ENCODE measurements at regions not wholly inside any gene's neighbourhood (a gene's known extent, or its start where the extent isn't known, plus 50 kb on each side); places are given as distances from the start of the nearest gene placed in this dataset.

DNA sequence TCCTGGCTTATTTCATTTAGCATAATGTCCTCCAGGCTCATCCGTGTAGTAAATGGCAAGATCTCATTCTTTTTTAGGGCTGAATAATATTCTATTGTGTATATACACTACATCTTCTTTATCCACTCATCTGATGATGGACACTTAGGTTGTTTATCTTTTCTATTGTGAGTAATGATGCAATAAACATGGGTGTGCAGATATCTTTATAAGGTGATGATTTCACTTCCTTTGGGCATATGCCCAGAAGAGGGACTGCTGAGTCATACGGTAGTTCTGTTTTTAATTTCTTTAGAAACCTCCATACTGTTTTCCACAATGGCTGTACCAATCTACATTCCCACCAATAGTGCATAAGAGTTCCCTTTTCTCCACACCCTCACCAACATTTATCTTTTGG lies 317.6 kb upstream of the CNKSR2 start:
- DNase-seq, result no peak

DNA sequence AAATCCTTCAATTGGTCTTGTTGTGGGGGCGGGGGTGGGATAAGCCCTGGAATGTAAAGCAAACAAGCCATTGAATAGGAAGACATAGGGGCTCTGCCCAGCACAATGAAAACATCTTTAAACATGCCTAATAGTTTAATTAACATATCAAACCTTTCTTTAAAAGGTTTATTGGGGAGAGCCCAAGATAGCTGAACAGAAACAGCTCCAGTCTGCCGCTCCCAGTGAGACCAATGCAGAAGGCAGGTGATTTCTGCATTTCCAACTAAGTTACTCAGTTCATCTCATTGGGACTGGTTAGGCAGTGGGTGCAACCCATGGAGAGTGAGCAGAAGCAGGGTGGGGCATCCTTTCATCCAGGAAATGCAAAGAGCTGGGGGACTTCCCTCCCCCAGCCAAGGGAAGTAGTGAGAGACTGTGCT lies 327.2 kb upstream of the CNKSR2 start:
- DNase-seq, result no peak

DNA sequence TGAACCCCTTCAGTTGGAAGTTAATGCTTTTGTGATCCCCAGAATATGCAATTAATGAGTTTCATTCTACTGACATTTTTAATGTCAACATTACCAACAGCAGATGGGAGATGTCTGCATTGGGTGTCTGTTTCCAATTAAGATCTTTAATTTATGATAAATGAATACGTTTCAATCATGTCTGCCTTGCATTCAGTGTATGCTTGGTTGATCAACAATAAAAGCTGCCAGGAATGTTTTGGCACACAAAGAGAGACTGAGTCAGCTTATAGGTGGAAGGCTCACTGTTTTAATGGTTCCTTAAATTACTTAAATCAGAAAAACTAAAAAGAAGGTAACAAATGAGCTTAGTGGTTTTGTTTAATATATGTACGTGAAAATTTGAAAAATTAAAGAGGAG lies 359.9 kb upstream of the CNKSR2 start:
- no peak for DNase-seq

DNA sequence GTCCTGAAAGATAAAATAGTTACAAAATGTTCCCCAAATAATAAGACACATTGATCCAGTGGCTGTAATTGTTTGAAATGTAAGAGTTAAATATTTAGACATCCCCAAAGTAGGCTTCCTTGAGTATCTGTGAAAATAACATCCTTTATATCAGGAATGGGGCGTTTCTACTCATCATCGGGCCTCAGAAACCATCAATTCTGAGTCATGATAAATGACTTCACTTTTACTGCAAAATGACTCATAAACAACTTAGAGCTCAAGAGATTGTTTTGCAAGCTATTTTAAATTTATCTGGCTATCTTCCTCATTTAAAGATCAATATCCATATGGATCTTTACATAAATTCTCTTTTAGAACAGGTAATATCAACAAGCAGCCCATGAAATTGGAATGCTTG lies 369.4 kb upstream of the CNKSR2 start:
- no peak for DNase-seq

DNA sequence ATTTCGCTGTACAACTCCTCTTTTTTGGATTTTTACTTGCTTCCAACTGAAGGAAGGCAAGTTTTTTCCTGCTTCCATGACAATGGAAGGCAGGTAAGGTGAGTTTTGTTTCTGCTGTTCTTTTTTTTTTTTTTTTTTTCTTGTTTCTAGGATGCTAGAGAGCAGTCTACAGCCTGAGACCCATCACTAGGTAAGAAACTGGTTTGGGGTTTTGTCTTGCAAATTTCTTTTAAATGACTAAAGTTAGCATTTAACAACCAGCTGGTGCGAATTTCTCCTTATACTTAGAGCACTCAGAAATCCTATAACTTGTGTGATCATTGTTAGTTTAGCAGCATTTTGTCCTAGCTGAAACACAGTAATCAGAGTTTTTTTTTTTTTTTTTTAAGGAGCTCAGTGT lies 378.4 kb upstream of the CNKSR2 start:
- DNase-seq, result no peak

DNA sequence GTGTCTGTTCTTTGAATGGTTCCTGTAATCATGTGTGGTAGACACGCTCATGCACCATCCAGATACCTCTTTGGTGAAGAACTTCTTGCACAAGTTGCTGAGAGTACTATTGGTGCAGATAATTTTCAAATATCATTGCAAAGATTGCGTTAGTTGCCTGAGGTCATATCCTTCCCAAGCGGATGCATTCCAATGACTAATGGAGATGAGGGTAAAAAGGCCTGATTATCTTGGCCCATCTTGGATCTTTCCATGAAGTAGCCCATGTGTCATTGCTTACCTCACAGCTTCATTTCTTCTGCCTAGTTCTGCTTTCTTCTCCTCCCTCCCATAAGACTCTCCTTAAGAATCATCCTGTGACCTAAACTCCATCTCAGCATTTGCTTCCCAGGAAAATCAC lies 384.9 kb upstream of the CNKSR2 start:
- DNase-seq, result no peak

DNA sequence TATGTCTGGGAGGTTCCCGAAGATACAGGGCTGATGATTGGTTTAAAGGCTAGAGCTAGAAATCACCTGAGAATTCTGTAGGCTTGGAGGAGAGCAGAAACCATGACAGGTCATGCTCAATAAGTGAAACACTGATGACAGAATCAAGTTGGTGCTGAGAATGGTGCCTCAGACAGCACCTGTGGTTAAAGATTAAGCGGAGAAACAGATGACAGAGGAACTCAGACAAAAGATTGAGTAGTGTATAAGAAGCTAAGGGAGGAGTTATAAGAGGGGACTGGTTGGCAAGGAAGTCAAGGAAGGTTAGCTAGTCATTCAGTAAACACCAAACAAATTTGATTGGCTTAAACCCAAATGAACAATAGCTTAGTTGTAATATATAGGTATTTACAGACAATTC lies 385.4 kb upstream of the CNKSR2 start:
- DNase-seq, result no peak

DNA sequence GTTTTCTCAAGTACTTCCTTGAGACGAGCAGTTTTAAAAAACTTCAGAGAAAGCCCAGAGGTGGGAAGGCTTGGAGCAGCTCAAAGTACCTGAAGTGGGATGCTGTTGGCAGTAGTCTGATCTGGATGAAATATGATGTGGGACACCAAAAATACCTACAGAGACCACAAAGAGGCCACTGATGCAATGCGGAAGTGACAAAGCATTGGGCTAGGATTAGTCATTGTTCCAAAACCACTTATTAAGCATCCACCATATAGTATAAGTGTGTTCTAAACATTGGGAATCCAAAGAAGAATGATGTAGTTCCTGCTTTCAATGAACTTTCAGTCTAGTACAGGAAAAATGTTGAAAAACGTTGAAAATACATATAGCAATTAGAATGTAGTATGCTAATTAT lies 386.1 kb upstream of the CNKSR2 start:
- DNase-seq, result no peak

DNA sequence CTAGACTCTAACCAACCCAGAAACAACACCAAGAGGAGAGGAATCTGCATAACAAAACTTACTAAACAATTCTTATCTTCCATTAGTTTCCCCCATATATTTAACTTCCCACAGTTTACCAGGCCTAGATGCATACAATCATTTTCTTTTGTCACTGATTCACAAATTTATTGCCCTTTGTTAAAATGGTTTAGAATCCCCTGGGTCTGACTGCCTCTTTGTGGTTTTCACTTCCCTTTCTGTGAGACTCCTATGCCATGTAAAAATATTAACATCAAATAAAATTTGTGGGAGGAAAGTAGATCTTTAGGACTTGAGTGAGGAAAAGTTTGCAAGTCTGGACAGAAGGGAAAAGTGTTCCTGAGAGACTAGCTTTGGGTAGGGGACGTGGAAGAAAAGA lies 393.8 kb upstream of the CNKSR2 start:
- DNase-seq, result no peak

DNA sequence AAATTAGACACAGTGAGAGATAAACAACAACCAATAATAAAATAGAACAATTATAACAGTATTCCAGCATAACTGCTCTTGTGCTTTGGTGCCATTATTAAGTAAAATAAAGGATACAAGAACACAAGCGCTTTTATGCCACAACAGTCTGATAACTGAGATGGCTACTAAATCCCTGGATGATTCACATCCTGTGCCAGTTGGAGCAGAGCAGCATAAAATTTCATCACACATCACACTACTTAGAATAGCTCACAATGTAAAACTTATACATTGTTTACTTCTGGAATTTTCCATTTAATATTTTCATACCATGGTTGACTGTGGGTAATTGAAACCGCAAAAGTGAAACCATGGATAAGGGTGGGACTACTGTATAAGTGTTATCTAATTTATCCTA lies 399.9 kb upstream of the CNKSR2 start:
- DNase-seq, result no peak

DNA sequence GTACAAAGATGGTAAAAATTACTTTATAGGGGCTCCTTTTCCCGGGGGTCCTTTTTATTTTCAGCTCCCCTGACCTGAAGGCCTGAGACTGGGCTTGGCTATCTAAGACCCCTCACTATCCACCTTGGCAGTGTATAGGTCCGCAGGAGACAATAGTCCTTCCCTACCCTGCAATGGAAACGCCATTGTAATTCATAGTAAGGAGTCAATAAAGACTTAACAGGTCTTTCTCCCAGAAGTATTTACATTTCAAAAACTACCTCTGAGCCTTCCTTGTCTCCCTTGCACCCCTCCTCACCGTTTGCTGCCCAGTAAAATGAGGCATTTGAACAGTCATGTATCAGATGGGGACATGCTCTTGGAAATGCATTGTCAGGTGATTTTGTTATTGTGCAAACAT lies 401.2 kb upstream of the CNKSR2 start:
- no peak for DNase-seq

DNA sequence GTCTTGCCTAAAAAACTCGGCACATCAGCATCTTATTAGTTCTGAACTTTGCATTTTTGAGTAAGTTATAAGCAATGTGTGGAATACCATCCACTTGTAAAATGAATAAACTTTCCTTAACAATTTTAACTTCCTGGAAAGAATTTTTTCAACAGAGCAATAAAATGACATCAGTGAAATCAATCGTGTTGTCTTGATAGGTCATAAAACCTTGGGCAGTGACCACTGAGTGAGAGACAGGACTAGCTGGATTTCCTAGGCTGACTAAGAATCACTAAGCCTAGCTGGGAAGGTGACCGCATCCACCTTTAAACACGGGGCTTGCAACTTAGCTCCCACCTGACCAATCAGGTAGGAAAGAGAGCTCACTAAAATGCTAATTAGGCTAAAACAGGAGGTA lies 403.0 kb upstream of the CNKSR2 start:
- DNase-seq, result no peak

DNA sequence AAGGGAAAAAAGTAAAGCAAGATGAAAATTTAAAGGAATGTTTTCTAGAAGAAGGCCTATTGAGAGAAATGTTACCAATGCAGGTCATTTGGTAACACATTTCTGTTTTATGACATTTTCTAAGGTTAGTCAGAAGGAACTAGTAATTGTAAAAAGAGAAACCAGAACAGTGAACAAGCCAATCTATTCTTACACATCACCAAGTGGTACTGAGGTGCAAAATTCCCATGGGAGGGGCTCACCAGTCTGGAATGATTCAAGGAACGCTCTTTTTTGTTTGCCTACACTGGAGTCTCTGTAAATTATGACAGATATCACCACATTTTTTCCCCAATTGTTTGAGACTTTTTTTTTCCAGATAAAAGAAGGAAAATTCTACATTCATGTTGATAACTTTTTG lies 404.7 kb upstream of the CNKSR2 start:
- DNase-seq, result no peak

DNA sequence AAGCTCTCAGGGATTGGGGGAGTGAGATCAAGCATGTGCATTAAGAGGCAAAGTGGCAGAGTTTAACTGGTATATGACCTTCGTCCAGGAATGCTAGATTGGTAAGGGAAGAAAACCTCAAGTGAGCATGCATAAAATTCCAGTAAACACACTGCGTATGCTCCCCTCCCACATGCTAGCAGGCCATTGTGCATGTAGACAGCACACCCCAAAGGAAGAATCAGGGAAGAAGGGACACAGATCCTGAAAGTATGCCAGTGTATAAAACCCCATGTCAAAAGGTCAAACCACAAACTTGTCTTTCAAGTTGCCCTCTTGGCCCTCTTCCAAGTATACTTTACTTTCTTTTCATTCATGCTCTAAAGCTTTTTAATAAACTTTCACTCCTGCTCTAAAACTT lies 405.2 kb upstream of the CNKSR2 start:
- no peak for DNase-seq

DNA sequence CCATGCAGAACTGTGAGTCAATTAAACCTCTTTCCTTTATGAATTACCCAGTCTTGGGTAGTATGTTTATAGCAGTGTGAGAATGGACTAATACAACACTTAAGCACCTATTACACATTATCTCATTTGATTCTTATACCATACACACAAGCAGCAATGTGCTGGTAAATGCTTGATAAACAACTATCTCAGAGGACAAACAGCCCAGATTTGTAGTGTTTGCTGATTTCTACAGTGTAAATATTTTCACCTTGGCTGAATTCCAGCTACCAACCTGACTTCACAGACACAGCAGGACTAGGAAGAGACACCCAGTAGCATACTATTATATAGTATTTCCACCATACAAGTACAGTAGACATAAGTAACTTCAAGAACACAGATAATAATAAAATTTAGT lies 406.5 kb upstream of the CNKSR2 start:
- no peak for DNase-seq

DNA sequence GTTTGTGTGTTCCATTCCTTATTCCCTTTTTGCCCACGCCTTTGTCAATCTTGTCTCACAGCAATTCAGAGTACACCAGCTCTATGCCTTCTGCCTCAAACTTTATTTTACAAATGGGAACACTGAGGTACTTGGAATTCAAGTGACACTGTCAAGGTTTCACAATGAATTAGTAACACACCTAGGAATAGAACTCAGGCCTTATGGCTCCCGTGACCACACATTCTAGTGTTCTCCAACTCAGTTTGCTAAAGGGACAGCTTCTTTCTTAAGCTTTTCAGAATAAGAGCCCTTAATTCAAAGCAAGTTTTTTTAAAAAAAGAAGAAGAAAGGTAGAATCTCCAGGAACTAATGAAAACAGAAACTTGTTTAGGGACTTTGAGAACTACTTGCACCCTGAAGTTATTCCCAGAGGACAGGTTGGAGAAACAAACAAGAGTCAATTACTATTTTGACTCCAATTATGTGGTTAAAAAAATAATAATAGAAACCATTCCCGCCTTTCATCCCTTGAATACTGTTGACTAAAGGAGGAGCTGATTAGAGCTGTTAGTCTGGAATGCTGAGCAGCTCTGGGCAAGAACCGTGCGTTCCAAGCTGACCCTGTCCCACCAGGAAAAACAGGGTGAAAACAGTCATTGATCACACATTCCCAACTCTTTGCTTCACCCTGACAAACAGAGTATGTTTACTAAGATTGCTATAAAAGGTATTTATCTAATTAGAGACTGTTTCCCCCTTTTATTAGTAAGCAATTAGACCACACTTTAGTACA lies 408.8 kb upstream of the CNKSR2 start:
- DNase-seq, result no peak

DNA sequence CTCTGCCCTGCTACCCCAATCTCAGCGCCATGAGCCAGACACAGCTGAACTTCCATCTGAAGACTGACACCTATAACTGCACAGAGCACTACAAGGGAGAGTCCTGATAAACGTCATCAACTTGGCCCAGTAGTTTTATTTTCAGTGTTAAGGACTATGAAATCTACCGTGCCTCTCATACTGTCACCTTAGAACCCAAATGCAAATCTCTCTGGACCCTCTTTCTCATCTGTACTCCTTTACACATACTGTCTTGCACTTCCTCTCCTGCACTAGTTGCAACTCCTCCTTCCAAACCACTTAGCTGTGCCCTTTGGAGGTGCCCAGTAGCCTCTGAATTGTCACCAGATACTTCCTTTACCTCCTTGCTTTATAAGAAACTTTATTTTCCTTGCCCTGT lies 420.2 kb upstream of the CNKSR2 start:
- no peak for DNase-seq

DNA sequence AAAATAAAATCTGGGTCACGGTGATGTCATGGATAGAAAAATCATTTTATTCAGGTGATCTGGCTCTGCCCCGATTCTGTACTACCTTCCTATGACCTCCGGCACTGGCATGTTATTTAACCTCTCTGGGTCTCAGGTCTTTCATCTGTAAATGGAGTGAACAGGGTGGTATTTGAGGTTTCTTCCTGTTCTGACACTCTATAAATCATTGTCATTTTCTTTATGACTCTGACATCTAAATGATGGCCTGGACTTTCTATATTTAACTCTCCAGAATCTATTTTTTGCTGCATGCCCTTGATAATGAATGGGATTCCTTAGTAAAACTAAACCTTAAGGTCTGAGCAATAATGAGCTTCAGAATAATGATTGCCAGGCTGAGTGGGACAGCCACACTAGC lies 422.0 kb upstream of the CNKSR2 start:
- no peak for DNase-seq

DNA sequence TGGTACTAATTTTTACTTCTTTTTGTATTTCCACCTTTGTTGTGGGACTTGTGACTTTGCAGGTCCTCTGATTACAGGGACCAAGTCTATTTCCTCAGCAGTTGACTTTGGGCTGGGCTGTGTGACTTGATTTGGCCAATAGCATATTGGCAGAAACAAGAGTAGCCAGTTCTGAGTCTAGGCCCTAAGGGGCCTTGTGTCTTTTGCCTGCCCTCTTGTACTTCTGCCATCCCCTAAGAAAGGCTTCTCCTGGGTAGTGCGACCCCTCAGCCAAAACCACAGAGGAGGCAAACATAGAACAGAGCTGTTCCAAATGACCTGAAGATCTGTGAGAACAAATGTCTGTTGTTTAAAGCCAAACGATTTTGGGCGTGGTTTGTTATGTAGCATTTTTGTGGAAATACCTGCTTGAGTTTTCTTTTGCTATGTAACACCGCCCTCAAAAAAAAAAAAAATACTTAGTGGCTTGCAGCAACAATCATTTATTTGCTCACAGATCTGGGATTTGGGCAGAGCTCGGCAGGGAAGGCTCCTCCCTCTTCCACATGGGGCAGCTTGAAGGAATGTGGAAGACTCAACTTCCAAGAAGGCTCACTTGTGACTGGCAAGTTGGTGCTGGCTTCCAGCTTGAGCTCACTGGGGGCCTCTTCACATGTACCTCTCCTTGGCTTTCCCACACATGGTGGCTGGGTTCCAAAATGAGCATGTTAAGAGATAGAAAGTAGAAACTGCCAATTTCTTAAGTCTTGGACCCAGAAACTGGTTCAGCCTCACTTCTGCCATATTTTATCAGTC lies 423.0 kb upstream of the CNKSR2 start:
- DNase-seq, result no peak

DNA sequence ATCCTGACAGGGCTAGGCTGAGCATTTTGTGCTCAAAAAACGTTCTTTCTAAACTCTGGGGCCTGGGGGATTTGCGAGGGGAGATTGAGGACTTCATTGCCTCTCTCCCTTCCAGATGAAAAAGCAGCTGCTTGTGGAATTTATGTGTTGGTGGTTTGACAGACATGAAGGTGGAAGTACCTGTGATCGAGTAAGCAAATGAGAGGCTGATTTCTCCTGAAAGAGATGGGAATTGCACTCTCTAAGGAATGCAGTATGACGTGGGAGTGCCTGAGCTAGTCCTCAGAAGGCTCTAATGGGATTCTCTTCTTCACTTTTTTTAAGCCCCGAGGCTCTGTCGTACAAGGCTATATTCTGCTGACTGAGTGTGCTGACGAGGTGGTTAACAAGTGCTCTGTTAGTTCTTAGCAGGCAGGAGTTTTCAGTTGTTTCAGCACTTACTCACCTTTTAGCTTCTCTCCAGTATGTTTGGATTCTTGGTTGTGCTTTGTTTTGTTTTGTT lies 426.8 kb upstream of the CNKSR2 start:
- DNase-seq, result no peak

DNA sequence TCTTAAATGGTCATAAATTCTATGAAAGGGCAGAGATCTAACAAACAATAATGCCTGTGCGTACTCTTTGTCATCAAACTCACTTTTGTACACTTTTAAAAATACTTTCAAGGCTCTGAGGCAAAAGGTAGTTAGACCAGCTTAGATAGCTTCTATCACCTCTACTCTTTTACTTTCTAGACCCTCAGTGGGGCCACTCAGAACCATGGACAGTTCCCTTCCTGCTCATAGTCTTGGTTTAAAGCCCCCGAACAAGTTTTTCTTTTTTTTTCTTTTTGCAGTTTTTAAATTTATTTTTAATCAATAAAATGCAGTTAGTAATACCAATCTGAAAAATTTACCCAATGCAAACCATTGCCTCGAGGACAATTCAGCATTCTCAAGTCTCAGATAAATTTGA lies 460.5 kb upstream of the CNKSR2 start:
- DNase-seq, result no peak

DNA sequence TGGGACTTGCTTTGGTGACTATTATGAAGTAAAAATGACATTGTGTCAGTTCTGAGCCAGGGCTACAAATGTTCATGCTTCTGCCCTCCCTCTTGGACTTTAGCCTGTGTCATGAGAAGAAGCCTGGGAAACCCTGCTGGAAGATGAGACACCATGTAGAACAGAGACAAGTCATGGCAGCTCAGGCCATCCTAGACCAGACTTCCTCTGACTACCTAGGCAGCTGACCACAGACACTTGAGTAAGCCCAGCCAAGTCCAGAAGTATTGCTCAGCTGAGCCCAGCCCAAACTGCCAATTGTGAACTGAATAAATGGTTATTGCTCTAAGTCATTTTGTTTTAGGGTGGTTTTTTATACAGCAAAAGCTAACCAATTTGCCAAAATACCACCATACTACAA lies 467.6 kb upstream of the CNKSR2 start:
- DNase-seq, result no peak

DNA sequence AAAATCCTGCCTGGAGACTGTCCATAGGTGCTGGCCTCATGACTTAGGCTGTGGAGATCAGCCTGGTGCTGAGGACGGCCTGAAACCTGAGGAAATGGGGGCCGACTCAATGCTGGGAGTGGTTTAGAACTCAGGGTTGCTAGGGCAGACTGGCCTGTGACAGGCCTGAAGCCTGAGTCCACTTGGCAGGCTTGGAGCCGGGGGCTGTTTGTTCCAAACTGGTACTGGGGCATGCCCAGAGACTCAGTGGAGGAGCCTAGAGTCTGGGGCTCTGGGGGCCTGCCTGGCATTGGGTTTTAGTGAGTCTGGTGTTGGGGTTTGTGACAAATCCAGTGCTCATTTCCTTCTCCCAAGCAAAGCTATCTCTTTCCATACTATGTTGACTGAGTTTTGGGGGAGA lies 489.7 kb upstream of the CNKSR2 start:
- no peak for DNase-seq

DNA sequence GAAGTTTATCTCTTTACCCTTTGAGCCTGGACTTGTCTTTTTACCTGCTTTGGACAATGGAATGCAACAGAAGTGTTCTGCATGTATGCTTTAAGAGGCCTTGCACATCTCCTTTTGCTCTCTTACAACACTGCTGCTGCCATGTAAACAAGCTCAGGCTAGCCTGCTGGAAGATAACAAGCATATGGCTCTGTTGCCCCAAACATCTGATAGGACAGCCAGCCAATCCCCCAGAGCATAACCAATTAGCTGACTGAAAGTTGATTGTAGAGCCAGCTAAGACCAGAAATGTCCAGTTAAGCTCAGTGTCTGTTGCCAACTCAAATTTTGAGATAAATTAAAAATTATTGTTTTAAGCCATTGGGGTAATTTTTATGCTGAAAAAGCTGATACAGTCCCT lies 510.6 kb upstream of the CNKSR2 start:
- no peak for DNase-seq

DNA sequence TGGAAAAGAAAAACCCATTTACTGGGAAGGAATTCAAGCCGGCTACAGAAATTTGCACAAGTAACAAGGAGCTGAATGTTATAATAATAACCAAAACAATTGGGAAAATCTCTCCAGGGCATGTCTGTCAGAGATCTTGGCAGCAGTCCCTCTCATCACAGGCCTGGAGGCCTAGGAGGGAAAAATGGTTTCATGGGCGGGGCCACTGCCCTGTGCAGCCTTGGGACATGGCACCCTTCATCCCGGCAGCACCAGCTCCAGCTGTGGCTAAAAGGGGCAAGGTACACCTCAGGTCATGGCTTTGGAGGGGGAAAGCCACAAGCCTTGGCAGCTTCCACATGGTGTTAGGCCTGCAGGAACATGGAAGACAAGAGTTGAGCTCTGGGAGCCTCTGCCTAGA lies 513.1 kb upstream of the CNKSR2 start:
- no peak for DNase-seq

Data from stimulated activated CD4-positive, alpha-beta T cell treated with anti-CD3 and anti-CD28 coated beads, Interleukin-15, amount 100 ng/mL, for 24 hours (primary cell).